Hippocampal formation (tissue), 2 donors: ENCODE measurements at regions not wholly inside any gene's neighbourhood (a gene's known extent, or its start where the extent isn't known, plus 50 kb on each side); places are given as distances from the start of the nearest gene placed in this dataset.
"Not testable (repeated sequence)": the region's sequence is repeated elsewhere in the genome, so short reads cannot be mapped to it uniquely, and the experiment has no call there.

ENCODE experiments used
- DNase-seq, 2 donors: peaks; one replicate each; lab custom pipeline; 2025; lab: John Stamatoyannopoulos, UW

GRCh38 chrX:130552444-130553073, 150.8 kb downstream of the RBMX2 start:
- DNase-seq = no peak

- DNase-seq = no peak
Measured at GRCh38 chrX:130555341-130555740, 153.6 kb downstream of the RBMX2 start.

GRCh38 chrX:130555757-130556156, 154.0 kb downstream of the RBMX2 start:
- DNase-seq = no peak

- DNase-seq = no peak
Measured at GRCh38 chrX:130556951-130557350, 155.2 kb downstream of the RBMX2 start.

- DNase-seq = no peak
Measured at GRCh38 chrX:130560544-130560943, 158.8 kb downstream of the RBMX2 start.

- no peak for DNase-seq
Measured at GRCh38 chrX:130561930-130562329, 160.1 kb downstream of the RBMX2 start.

- no peak for DNase-seq
Measured at GRCh38 chrX:130563476-130563875, 161.7 kb downstream of the RBMX2 start.

GRCh38 chrX:130566028-130566683, 164.4 kb downstream of the RBMX2 start:
- no peak for DNase-seq

GRCh38 chrX:130573030-130573429, 171.2 kb downstream of the RBMX2 start:
- not testable (repeated sequence) for DNase-seq
